ENCODE measurements at regions not wholly inside any gene's neighbourhood (a gene's known extent, or its start where the extent isn't known, plus 50 kb on each side); places are given as distances from the start of the nearest gene placed in this dataset.

DNA sequence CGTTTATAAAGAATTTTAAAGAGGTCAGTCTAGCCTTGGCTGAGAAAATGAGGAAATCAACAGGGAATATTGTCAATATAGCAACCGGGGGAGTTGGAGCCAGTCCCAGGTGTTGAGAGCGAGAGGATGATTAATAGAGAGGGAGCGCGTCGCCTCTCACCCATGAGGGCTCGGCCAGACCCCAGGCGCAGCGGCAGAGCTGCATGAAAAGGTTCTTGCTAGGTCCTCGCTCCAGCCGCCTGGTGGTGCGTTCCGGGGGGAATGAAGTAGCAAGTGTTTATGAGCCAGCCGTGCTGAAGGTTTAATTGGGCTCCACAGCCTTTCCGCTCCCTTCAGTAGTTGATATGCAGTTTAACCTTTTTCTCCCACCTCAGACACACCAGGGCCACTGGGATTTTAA lies 167.3 kb upstream of the IRX1 start:
- intact Hi-C loops (cut with DNase I; ENCODE audit: low total_unique reads) = no loop called here
- Histone ChIP-seq H3K36me3 (no peaks in the 10 kb centered on the region), H3K27ac (no peak overlapping the region), H3K9me3 (no peaks in the 10 kb centered on the region), H3K4me1 (no peaks in the 10 kb centered on the region), H3K27me3 (no peaks in the 10 kb centered on the region), H3K4me3 (no peak overlapping the region)
- DNase-seq = no peak
- TF ChIP-seq, protein P1, sequence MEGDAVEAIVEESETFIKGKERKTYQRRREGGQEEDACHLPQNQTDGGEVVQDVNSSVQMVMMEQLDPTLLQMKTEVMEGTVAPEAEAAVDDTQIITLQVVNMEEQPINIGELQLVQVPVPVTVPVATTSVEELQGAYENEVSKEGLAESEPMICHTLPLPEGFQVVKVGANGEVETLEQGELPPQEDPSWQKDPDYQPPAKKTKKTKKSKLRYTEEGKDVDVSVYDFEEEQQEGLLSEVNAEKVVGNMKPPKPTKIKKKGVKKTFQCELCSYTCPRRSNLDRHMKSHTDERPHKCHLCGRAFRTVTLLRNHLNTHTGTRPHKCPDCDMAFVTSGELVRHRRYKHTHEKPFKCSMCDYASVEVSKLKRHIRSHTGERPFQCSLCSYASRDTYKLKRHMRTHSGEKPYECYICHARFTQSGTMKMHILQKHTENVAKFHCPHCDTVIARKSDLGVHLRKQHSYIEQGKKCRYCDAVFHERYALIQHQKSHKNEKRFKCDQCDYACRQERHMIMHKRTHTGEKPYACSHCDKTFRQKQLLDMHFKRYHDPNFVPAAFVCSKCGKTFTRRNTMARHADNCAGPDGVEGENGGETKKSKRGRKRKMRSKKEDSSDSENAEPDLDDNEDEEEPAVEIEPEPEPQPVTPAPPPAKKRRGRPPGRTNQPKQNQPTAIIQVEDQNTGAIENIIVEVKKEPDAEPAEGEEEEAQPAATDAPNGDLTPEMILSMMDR (IDR thresholded peaks at IDR 0.05) = no peak
- no peak for TF ChIP-seq POLR2A (IDR thresholded peaks at IDR 0.05)

DNA sequence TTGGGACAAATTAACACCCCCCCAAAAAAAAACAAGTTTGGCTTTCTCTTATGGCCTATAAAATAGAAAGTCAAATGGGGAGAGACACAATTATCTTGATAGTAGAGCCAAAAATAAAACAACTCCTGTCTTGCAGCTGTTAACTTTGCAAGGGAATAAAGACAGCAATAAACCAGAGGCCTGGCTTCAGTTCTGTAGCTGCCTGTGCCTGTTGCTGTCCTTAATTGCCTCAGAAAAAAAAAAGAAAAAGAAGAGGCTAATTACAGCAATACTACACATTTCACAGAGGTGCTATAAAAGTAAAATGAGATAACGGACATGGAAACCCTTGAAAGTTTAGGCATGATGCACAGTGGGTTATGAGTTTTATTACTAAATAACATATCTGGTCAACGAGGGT lies 170.7 kb upstream of the IRX1 start:
- TF ChIP-seq, protein P1 (IDR thresholded peaks at IDR 0.05) = no peak
- TF ChIP-seq POLR2A (IDR thresholded peaks at IDR 0.05) = no peak
- no peak for DNase-seq
- H3K4me1 ChIP-seq = no peaks in the 10 kb centered on the region
- H3K9me3 ChIP-seq = no peaks in the 10 kb centered on the region
- intact Hi-C loops (cut with DNase I; ENCODE audit: low total_unique reads) = no loop called here
- no peak overlapping the region for H3K27ac ChIP-seq
- no peak overlapping the region for H3K4me3 ChIP-seq
- no peaks in the 10 kb centered on the region for H3K27me3 ChIP-seq
- H3K36me3 ChIP-seq = no peaks in the 10 kb centered on the region

DNA sequence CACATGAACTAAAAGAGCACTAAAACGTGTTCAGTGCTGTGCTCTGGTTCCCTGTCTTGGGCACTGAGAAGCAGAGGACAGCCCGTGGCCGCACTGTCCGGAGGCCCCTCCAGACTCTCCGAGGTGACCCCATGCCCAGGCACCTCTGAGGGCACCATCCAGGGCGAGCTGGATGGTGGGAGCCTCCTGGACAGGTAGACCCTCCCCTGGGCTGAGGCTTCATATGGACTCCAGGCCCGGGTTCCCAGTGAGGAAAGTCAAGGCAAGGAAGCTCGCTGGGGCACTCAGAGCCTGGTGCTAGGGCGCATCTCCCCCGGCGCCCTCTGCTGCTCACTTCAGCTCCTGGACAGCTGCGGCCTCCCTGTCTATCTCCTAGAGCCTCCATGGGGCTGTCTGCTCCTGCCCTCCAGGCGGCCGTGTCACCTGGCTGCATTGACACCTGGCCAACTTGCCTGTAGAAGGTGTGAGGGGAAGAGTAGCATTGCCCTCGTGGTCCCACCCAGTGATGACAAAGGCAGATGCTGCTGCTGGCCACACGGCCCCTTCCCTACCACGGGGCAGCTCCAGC lies 178.2 kb upstream of the IRX1 start:
- Histone ChIP-seq H3K4me3 (no peak overlapping the region), H3K4me1 (no peaks in the 10 kb centered on the region), H3K27me3 (no peaks in the 10 kb centered on the region), H3K36me3 (no peaks in the 10 kb centered on the region), H3K27ac (no peak overlapping the region), H3K9me3 (no peaks in the 10 kb centered on the region)
- intact Hi-C loops (cut with DNase I; ENCODE audit: low total_unique reads) = no loop called here
- DNase-seq = no peak
- no peak for TF ChIP-seq POLR2A (IDR thresholded peaks at IDR 0.05)
- TF ChIP-seq, protein P1 (IDR thresholded peaks at IDR 0.05) = no peak

DNA sequence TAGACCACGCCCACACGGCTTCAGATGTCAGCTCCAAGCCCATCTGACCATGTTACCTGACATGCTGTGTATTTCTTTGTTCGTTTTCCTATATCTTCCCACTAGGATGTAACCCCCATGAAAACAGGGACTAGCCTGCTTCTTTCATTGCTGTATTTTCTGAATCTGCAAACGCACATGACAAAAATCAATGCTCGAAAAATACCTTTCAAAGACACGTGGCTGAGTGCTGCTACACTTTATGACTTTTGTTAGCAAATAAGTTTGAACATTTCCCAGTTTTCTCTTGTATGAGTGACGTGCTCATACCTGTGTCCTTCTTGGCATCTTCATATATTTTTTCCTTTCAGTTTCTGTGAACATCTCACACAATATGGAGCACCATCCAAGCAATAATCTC lies 181.3 kb upstream of the IRX1 start:
- intact Hi-C loops (cut with DNase I; ENCODE audit: low total_unique reads) = no loop called here
- H3K4me1 ChIP-seq = no peaks in the 10 kb centered on the region
- DNase-seq = no peak
- H3K27me3 ChIP-seq = no peaks in the 10 kb centered on the region
- H3K36me3 ChIP-seq = no peaks in the 10 kb centered on the region
- no peaks in the 10 kb centered on the region for H3K9me3 ChIP-seq
- TF ChIP-seq, protein P1 (IDR thresholded peaks at IDR 0.05) = no peak
- TF ChIP-seq POLR2A (IDR thresholded peaks at IDR 0.05) = no peak
- H3K27ac ChIP-seq = no peak overlapping the region
- no peak overlapping the region for H3K4me3 ChIP-seq

DNA sequence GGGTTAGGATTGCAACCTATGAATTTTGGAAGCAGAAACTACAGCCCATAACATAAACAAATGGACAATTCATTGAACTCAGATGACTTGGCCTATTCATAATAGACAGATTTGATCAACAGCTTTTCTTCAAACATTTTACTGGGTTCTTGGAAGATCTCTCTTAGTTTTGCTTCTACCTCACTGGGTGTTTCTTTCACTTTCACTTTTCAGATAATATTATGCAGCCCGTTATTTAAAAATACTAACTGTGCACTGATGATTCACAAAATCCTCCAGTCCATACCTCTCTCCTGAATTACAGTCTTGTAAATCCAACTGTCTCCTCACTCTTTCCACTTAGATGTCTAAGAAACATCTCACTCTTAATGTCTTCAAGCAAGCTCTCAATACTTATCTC lies 183.5 kb upstream of the IRX1 start:
- intact Hi-C loops (cut with DNase I; ENCODE audit: low total_unique reads) = no loop called here
- H3K27me3 ChIP-seq = no peaks in the 10 kb centered on the region
- no peaks in the 10 kb centered on the region for H3K4me1 ChIP-seq
- H3K27ac ChIP-seq = no peak overlapping the region
- no peaks in the 10 kb centered on the region for H3K36me3 ChIP-seq
- no peak overlapping the region for H3K4me3 ChIP-seq
- DNase-seq = no peak
- TF ChIP-seq POLR2A (IDR thresholded peaks at IDR 0.05) = no peak
- TF ChIP-seq, protein P1 (IDR thresholded peaks at IDR 0.05) = no peak
- no peaks in the 10 kb centered on the region for H3K9me3 ChIP-seq
